HG02884 (cell line): ENCODE measurements at regions not wholly inside any gene's neighbourhood (a gene's known extent, or its start where the extent isn't known, plus 50 kb on each side); places are given as distances from the start of the nearest gene placed in this dataset.
"Not testable (repeated sequence)": the region's sequence is repeated elsewhere in the genome, so short reads cannot be mapped to it uniquely, and the experiment has no call there.

Experiments used
- ATAC-seq: cut with Tn5 transposase; IDR thresholded peaks from one replicate; pipeline ENCODE4 v1.9.1; 2021; ENCODE audit warnings: mild to moderate bottlenecking, moderate library complexity; ENCODE audit not compliant: unreplicated experiment

DNA sequence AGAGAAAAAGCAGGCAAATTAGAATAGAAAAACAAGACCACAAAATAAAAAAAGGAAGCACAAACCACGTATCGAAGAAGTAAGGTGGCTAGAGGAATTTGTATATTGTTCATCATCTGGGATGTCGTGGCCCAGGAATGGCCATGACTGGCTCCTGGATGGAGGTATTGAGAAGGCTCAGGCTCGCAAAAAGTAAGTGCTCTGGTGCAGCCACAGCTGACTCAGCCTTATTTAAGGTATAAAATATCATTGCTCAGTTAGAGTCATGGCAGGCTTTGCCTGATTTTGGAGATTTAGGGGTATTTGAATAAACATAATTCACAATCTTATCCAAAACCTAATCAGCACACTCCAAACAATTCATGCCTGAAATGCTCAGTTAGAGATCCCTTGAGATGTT, 78.4 kb upstream of the FANCL start:
- no peak for ATAC-seq

DNA sequence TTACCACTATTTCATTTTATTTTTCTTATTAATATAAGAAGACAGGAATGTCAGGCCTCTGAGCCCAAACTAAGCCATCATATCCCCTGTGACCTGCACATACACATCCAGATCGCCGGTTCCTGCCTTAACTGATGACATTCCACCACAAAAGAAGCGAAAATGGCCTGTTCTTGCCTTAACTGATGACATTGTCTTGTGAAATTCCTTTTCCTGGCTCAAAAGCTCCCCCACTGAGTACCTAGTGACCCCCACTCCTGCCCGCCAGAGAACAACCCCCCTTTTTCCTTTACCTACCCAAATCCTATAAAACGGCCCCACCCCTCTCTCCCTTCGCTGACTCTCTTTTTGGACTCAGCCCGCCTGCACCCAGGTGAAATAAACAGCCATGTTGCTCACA, 77.8 kb upstream of the FANCL start:
- ATAC-seq = not testable (repeated sequence)

DNA sequence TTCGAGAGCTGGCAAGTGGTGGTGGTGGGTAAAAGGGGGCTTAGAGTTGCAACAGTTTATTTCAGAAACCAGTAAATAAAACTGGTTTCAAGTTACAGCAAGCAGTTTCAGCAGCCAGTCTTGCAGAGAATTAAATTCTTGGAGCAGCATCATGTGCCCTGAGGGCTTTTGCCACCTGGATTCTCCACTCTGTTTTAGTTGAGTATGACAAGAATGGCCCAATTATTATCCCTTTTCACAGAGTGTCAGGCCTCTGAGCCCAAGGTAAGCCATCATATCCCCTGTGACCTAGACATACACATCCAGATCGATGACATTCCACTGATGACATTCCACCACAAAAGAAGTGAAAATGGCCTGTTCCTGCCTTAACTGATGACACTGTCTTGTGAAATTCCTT, 72.8 kb upstream of the FANCL start:
- ATAC-seq = no peak

GRCh38 chr2:58308435-58308834, 67.3 kb upstream of the FANCL start:
- ATAC-seq = no peak

GRCh38 chr2:58304843-58305242, 63.7 kb upstream of the FANCL start:
- no peak for ATAC-seq

GRCh38 chr2:58299123-58299522, 58.0 kb upstream of the FANCL start:
- ATAC-seq = no peak

GRCh38 chr2:58293056-58293455, 51.9 kb upstream of the FANCL start:
- ATAC-seq = no peak

DNA sequence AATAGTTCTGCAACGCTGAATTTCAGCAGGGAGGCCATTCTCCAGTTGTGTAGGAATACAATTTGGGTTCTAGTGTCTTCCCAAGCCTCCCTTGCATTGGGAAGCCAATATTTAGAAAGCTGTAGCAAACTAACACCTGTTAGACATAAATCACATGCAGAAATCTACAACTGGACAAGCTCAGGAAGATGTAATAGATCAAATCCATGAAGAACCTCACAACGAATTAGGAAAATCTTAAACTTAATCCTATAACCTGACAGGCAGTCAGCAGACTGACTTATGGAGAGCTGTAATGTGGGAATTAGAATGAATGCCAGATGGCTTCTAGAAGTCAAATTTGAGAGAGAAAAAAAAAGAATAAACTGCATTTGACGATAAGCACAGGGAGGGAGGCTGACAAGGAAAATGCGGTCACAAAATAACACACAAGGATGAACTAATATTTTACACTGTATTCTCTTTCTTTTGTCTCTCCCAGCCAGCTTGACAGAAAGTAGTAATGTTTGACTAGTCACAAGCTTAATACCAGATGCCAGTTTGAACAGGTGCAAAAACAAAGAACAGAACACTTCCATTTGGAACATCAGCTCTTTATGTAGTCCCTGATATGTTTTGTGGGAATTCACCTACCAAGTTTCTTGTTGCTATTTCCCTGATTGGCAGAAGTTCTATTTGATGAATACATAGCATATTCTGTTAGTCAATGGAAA, 50.8 kb upstream of the FANCL start:
- ATAC-seq = no peak
